NCI-H82 treated with DMSO at 0.1 percent for 48 hours (cell line): ENCODE measurements at regions not wholly inside any gene's neighbourhood (a gene's known extent, or its start where the extent isn't known, plus 50 kb on each side); places are given as distances from the start of the nearest gene placed in this dataset.
A peak's percentile ranks its signal among the peaks of the same experiment; 100 is the strongest.

ENCODE experiments used
- DNase-seq: peaks from one replicate; lab custom pipeline; 2025; ENCODE audit not compliant: unreplicated experiment; lab: John Stamatoyannopoulos, UW

- DNase-seq = no peak
Observed at GRCh38 chr1:54497338-54497737, 50.7 kb upstream of the ACOT11 start.

DNA sequence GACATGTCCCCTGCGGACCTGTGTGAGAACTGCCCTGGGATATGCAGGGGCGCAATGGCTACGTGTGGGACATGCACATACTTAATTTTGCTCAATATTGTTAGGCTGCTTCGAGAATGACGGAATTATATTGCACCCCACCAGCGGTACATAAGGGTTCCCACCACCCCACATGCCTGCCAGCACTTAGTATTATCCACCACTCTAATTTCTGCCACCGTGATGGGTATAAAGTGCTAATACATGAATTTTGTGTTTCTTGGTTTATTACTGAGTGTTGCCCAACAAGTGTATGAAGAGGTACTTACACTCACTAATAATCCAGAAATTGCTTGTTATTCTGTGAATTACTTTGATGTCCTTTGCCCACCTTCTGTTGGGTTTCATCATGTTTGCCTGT lies 52.1 kb upstream of the ACOT11 start:
- DNase-seq = no peak

DNA sequence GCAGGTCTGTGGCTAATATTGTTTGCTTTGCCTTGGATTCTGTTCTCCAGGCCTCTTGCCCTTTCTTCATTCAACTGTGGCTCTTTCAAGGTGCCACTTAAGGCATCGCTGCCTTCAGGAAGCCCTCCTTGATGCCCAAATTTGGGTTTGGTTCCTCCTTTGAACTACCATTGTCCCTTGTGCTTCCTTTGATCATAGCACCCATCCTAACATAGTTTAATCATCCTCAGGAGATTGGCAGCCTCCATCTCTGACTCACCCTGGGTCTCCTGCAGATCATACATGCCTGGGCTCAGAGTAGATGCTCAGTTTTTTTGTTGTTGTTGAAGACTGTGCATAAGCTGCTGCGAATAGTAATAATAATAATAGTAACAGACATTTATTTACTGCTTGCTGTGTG lies 54.4 kb upstream of the ACOT11 start:
- no peak for DNase-seq

GRCh38 chr1:54490361-54491248 lies 57.4 kb upstream of the ACOT11 start:
- DNase-seq = peak; percentile 66

DNA sequence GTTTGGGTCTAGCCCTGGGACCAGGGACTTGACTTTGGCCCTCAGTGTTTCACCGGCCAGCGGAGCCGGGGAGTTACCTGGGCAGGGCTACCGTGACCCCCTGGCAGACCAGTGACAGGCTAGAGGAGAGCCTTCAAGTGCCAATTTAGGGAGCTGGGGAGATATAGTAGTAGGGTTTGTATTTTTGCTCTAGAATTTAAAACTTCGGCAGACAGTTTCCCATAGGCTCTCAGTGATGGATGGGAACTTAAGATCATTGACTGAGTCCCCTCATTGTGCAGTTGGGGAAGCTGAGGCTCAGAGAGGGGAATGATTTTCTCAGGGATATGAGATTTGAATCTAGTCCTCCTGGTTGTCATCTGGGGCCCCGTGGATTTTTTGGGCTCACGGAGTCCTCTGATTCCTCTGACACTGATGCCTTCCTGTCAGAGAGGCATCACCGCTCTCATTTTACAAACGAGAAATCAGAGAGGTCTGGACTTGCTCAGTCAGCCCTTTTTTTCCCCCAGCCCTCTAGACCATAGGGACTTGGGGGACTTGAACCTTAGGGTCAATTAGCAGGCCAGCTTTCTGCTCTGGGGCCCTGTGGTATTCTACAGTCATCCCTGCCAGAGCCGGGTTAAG lies 58.3 kb upstream of the ACOT11 start:
- DNase-seq = no peak

DNA sequence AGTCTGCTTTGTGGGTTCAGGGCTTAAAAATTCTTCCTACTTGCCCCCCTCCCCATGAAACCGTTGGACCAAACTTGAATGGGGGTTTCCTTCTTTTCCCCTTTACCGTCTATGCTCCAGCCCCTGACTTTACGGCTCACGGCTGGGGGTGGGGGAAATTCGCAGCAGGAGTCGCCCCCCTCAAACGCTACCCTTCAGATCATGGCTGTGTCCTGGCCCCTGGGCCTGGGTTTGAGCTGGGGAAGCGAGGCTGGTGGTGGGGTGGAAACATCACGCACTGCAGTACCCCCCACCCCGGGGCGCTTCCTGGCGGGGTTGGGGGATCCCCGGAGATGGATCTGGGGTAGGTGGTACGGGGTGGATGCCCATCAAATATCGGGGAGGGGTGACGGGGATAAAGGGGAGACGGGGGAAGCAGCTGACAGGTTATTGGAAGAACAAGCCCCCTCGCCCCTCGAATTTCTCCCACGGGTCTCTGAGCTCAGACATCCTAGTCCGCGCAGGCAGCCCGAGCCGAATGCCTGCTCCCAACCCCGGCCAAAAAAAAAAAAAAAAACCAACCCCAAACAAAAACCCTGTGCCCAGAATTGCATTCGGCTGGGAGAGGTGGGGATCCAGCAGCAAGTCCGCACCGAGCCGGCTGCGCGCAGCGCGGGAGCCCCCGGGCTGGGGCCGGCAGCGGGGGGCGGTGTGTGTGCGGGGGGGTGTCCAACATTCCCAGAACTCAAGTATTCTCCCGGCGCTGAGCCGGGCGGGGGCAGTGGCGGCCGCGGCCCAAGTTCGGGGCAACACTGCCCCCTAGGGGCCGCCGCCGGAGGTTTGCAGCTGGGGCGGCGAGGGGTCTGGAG lies 59.0 kb upstream of the ACOT11 start:
- peak; percentile 69 for DNase-seq

GRCh38 chr1:54488065-54488750 lies 59.8 kb upstream of the ACOT11 start:
- DNase-seq = peak; percentile 77

GRCh38 chr1:54487571-54488050 lies 60.4 kb upstream of the ACOT11 start:
- DNase-seq = no peak

- no peak for DNase-seq
Observed at GRCh38 chr1:54486907-54487306, 61.1 kb upstream of the ACOT11 start.

DNA sequence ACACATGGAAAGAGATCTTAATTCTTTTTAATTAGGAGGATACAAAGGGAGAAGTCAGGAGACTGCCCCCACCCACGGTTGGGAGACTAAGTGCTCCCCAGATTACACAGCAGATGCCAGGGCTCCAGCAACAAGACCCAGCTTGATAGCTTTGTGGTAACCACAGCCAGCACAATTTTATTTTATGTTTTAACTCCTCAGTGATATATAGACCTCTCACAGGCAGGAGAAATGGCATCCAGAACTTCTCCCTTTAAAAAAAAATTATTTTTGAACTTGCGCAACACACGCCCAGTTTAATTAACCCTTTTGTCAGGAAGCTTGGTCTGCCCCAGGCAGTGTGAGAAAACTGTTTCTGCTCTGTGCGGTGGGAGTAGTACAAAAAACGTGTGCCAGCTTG lies 62.6 kb upstream of the ACOT11 start:
- no peak for DNase-seq

GRCh38 chr1:54483875-54484437 lies 64.1 kb upstream of the ACOT11 start:
- DNase-seq = no peak

DNA sequence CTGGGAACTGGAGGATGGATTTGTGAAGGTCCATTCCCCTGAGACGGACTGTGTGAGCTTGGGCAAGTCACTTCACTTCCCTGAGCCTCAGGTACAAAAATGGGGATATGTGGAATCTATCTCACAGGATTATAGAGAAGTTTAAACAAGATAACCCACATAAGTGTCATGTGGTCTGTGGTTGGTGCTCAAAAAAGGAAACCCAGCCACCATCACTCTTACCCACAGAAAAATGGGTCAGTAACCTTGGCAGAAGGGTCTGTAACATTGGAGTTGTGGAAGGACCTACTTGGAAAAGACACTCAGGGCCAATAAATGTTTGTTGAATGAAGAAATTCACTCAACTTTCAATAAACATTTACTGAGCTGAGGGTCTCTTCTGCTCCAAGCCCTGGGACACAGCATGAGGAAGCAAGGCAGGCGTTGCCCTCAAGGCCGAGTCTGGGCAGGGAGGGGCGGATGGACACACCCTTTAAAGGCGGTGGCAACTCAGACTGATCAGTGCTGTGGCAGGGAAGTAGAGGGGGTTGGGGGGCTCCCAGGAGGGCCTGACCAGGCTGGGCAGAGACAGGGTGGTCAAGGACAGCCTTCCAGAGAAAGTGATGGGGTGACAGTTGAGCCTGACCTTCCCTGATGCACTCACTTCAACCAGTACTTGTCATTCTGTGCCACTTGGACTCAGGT lies 66.7 kb upstream of the ACOT11 start:
- DNase-seq = no peak

GRCh38 chr1:54480525-54480848 lies 67.5 kb upstream of the ACOT11 start:
- DNase-seq = no peak

- DNase-seq = no peak
Observed at GRCh38 chr1:54479841-54480524, 68.0 kb upstream of the ACOT11 start.

- DNase-seq = no peak
Observed at GRCh38 chr1:54479251-54479650, 68.8 kb upstream of the ACOT11 start.

DNA sequence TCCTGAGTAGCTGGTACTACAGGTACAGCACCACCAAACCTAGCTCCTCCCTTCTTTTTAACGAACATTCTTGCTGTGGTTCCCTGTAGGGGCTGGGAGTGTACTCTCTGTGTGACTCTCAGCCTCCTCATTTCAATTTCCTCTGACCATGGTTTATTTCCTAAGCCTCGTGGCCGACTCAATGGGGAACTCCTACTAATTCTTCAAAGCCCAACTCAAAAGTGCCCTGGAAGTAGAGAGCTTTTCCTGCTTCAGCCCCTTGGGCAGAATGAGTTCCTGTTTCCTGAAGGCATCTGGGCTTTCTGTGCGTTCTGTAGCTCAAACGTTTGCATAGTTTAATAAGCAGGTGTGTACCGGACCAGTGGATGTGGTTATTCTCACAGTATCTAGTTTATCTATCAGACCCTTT lies 70.9 kb upstream of the ACOT11 start:
- peak; percentile 31 for DNase-seq

DNA sequence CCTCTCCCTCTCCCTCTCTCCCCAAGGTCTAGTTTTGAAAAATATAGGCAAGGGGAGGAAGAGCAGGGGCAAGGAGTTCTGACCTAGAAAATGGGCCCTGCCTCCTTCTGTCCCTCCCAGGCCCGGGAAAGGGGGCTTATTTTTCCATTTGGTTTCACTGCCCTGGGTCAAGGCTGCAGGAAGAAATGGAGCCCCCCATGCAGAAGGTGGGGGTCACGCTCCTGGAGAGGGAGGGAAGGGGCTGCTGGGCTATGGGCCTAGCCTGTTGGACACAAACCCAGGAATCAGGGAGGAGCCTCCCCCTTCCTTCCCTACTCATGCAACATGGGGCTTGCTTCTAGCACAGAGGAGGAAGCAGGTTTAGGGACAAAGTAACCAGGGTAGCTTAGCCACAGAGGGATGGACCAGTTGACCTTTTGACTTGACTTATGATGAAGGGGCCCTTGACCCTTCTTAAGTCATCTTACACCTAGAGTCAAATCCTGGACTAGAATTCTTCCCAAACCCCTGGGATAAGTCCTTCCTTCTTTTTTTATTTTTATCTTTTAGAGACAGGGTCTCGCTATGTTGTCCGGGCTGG lies 70.4 kb upstream of the SSBP3 start:
- no peak for DNase-seq

DNA sequence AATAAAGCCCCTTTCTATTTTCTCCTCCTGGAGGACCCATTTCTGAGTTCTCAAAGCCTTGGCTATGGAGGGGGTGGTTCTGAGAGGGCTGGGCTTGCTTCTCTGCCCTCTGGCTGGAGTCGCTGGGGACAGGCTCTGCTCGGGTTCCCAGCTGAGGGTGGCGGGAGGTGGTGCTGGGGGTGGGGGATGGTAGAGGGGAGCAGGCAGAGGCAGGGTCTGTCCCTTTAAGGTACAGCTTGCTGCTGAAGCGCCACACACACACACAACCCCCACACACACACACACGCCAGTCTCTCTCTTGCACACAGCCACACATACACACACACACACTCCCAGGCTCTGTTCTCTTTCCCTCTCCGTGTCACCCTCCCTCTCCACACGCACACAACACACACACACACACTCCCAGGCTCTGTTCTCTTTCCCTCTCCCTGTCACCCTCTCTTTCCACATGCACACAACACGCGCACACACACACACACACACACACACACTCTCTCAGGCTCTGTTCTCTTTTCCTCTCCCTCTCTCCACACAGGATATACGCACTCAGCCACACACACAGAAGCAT lies 69.8 kb upstream of the SSBP3 start:
- DNase-seq = no peak

- DNase-seq = no peak
Observed at GRCh38 chr1:54475357-54475881, 69.2 kb upstream of the SSBP3 start.
